ENCODE measurements at regions not wholly inside any gene's neighbourhood (a gene's known extent, or its start where the extent isn't known, plus 50 kb on each side); places are given as distances from the start of the nearest gene placed in this dataset.

- no peaks in the 10 kb centered on the region for H3K9me3 ChIP-seq (ENCODE audit: insufficient read depth, low read length, severe bottlenecking)
- no peak overlapping the region for H3K4me3 ChIP-seq (ENCODE audit: low read depth in 1 of 2, low read length in 2 of 2)
- ATAC-seq (ENCODE audit: insufficient read depth, low read depth) (no peak), DNase-seq (peak; percentile 6)
- no peak for TF ChIP-seq CTCF (IDR thresholded peaks at IDR 0.05; ENCODE audit: borderline replicate concordance, extremely low read depth, low read length, poor library complexity, severe bottlenecking)
- TF ChIP-seq EZH2 (IDR thresholded peaks at IDR 0.05; ENCODE audit: borderline replicate concordance, low read depth, low read length, severe bottlenecking): no peak
- no peaks in the 10 kb centered on the region for H3K36me3 ChIP-seq (ENCODE audit: insufficient read depth, low read length)
- no peak overlapping the region for H3K4me2 ChIP-seq (ENCODE audit: insufficient read depth, low read length)
- peaks cover 6% of the 10 kb centered on the region for H3K27me3 ChIP-seq (ENCODE audit: insufficient read depth, low read length, poor library complexity)
- no peak overlapping the region for H3K27ac ChIP-seq (ENCODE audit: low read length)
- H2AFZ ChIP-seq (ENCODE audit: low read depth, low read length): no peak overlapping the region
- no peak overlapping the region for H3K9ac ChIP-seq (ENCODE audit: low read depth, low read length)
- H3K4me1 ChIP-seq (ENCODE audit: insufficient read depth, low read length): no peaks in the 10 kb centered on the region
- no peaks in the 10 kb centered on the region for H4K20me1 ChIP-seq (ENCODE audit: insufficient read depth, low read length)
- no peaks in the 10 kb centered on the region for H3K79me2 ChIP-seq (ENCODE audit: insufficient read depth, low read length)
Measured at GRCh38 chr2:84306361-84306760, 152.7 kb downstream of the SUCLG1 start.

GRCh38 chr2:84302513-84303412 is 156.3 kb downstream of the SUCLG1 start:
- Histone ChIP-seq H3K4me3 (ENCODE audit: low read depth in 1 of 2, low read length in 2 of 2) (no peak overlapping the region), H3K79me2 (ENCODE audit: insufficient read depth, low read length) (no peaks in the 10 kb centered on the region)
- peak; percentile 90 for ATAC-seq (ENCODE audit: insufficient read depth, low read depth)

GRCh38 chr2:84301717-84302116 is 157.4 kb downstream of the SUCLG1 start:
- Histone ChIP-seq H4K20me1 (ENCODE audit: insufficient read depth, low read length) (no peaks in the 10 kb centered on the region), H2AFZ (ENCODE audit: low read depth, low read length) (no peak overlapping the region), H3K9me3 (ENCODE audit: insufficient read depth, low read length, severe bottlenecking) (no peaks in the 10 kb centered on the region), H3K9ac (ENCODE audit: low read depth, low read length) (no peak overlapping the region), H3K27me3 (ENCODE audit: insufficient read depth, low read length, poor library complexity) (no peaks in the 10 kb centered on the region), H3K4me1 (ENCODE audit: insufficient read depth, low read length) (no peaks in the 10 kb centered on the region), H3K27ac (ENCODE audit: low read length) (no peak overlapping the region), H3K79me2 (ENCODE audit: insufficient read depth, low read length) (no peaks in the 10 kb centered on the region), H3K4me3 (ENCODE audit: low read depth in 1 of 2, low read length in 2 of 2) (no peak overlapping the region), H3K4me2 (ENCODE audit: insufficient read depth, low read length) (no peak overlapping the region), H3K36me3 (ENCODE audit: insufficient read depth, low read length) (no peaks in the 10 kb centered on the region)
- ATAC-seq (ENCODE audit: insufficient read depth, low read depth) (no peak), DNase-seq (no peak)
- no peak for TF ChIP-seq EZH2 (IDR thresholded peaks at IDR 0.05; ENCODE audit: borderline replicate concordance, low read depth, low read length, severe bottlenecking)
- TF ChIP-seq CTCF (IDR thresholded peaks at IDR 0.05; ENCODE audit: borderline replicate concordance, extremely low read depth, low read length, poor library complexity, severe bottlenecking): no peak

More at GRCh38 chr2:84302513-84303412, 156.3 kb downstream of the SUCLG1 start:
- Histone ChIP-seq H3K4me2 (ENCODE audit: insufficient read depth, low read length) (no peak overlapping the region), H3K4me1 (ENCODE audit: insufficient read depth, low read length) (no peaks in the 10 kb centered on the region), H4K20me1 (ENCODE audit: insufficient read depth, low read length) (no peaks in the 10 kb centered on the region), H3K27me3 (ENCODE audit: insufficient read depth, low read length, poor library complexity) (no peaks in the 10 kb centered on the region), H3K36me3 (ENCODE audit: insufficient read depth, low read length) (no peaks in the 10 kb centered on the region), H2AFZ (ENCODE audit: low read depth, low read length) (no peak overlapping the region), H3K9me3 (ENCODE audit: insufficient read depth, low read length, severe bottlenecking) (no peaks in the 10 kb centered on the region), H3K9ac (ENCODE audit: low read depth, low read length) (no peak overlapping the region), H3K27ac (ENCODE audit: low read length) (no peak overlapping the region)
- TF ChIP-seq EZH2 (IDR thresholded peaks at IDR 0.05; ENCODE audit: borderline replicate concordance, low read depth, low read length, severe bottlenecking): no peak
- TF ChIP-seq CTCF (IDR thresholded peaks at IDR 0.05; ENCODE audit: borderline replicate concordance, extremely low read depth, low read length, poor library complexity, severe bottlenecking): peak; percentile 95
- DNase-seq: peak; percentile 49
